Astrocyte (in vitro differentiated cells and primary cell): ENCODE measurements at regions not wholly inside any gene's neighbourhood (a gene's known extent, or its start where the extent isn't known, plus 50 kb on each side); places are given as distances from the start of the nearest gene placed in this dataset.

Experiments used
- DNase-seq: peaks from one replicate; pipeline ENCODE4 v3.0.0-alpha.2; 2010; ENCODE audit warnings: low read depth
- FAIRE-seq: peaks from 2 replicates; lab custom pipeline; 2011; peaks lifted over from hg19 to GRCh38; lab: Jason Lieb, UNC
- H2AFZ ChIP-seq: 2 replicates; pipeline ENCODE4 v1.6.0; 2012; ENCODE audit warnings: low read depth, low read length, inconsistent platforms
- H3K27ac ChIP-seq: 2 replicates; pipeline ENCODE4 v1.5.1; 2011; ENCODE audit warnings: low read depth, low read length, inconsistent platforms
- H3K27me3 ChIP-seq: 2 replicates; pipeline ENCODE4 v1.6.0; 2011; ENCODE audit warnings: low read length, inconsistent platforms; ENCODE audit not compliant: insufficient read depth
- H3K36me3 ChIP-seq: 2 replicates; pipeline ENCODE4 v1.5.1; 2011; ENCODE audit warnings: low read length, inconsistent platforms; ENCODE audit not compliant: insufficient read depth
- H3K4me1 ChIP-seq: 2 replicates; pipeline ENCODE4 v1.5.1; 2011; ENCODE audit warnings: low read length, inconsistent platforms; ENCODE audit not compliant: insufficient read depth
- H3K4me2 ChIP-seq: 2 replicates; pipeline ENCODE4 v1.6.0; 2012; ENCODE audit warnings: low read length, inconsistent platforms
- H3K4me3 ChIP-seq: 2 replicates; pipeline ENCODE4 v1.5.1; 2011; ENCODE audit warnings: low read depth, mild to moderate bottlenecking, low read length, inconsistent platforms; ENCODE audit not compliant: insufficient read depth
- H3K79me2 ChIP-seq: 2 replicates; pipeline ENCODE4 v1.6.0; 2012; ENCODE audit warnings: mild to moderate bottlenecking, low read length, inconsistent platforms; ENCODE audit not compliant: insufficient read depth
- H3K9ac ChIP-seq: 2 replicates; pipeline ENCODE4 v1.6.0; 2012; ENCODE audit warnings: mild to moderate bottlenecking, low read length, inconsistent platforms
- H3K9me3 ChIP-seq: 2 replicates; pipeline ENCODE4 v1.5.1; 2012; ENCODE audit warnings: low read depth, mild to moderate bottlenecking, low read length, inconsistent platforms; ENCODE audit not compliant: insufficient read depth
- H4K20me1 ChIP-seq: 2 replicates; pipeline ENCODE4 v1.6.0; 2012; ENCODE audit warnings: low read length, inconsistent platforms; ENCODE audit not compliant: insufficient read depth
- H3K27ac Mint-ChIP-seq: one replicate; pipeline ENCODE4 v1.8.0; 2021; ENCODE audit warnings: mild to moderate bottlenecking, mixed read lengths; ENCODE audit not compliant: unreplicated experiment
- H3K27me3 Mint-ChIP-seq: one replicate; pipeline ENCODE4 v1.8.0; 2021; ENCODE audit warnings: low read depth, mixed read lengths; ENCODE audit not compliant: unreplicated experiment
- H3K36me3 Mint-ChIP-seq: one replicate; pipeline ENCODE4 v1.8.0; 2021; ENCODE audit warnings: low read depth, mixed read lengths; ENCODE audit not compliant: unreplicated experiment
- H3K4me1 Mint-ChIP-seq: one replicate; pipeline ENCODE4 v1.8.0; 2021; ENCODE audit warnings: low read depth, mixed read lengths; ENCODE audit not compliant: unreplicated experiment
- H3K4me3 Mint-ChIP-seq: one replicate; pipeline ENCODE4 v1.8.0; 2021; ENCODE audit warnings: mild to moderate bottlenecking, moderate library complexity, mixed read lengths; ENCODE audit not compliant: unreplicated experiment
- H3K9me3 Mint-ChIP-seq: one replicate; pipeline ENCODE4 v1.8.0; 2021; ENCODE audit warnings: mild to moderate bottlenecking, mixed read lengths; ENCODE audit not compliant: unreplicated experiment
- CTCF ChIP-seq: IDR thresholded peaks from 2 replicates; pipeline ENCODE4 v1.5.1; 2011; ENCODE audit warnings: low read depth, mild to moderate bottlenecking, inconsistent platforms, low read length, moderate library complexity; ENCODE audit not compliant: insufficient read depth
- EZH2 ChIP-seq: IDR thresholded peaks from 2 replicates; pipeline ENCODE4 v1.6.1; 2012; ENCODE audit warnings: mild to moderate bottlenecking, low read length, inconsistent platforms; ENCODE audit not compliant: insufficient read depth

- Histone ChIP-seq H3K4me2 (no peak overlapping the region), H3K9me3 (no peaks in the 10 kb centered on the region), H3K36me3 (no peaks in the 10 kb centered on the region), H3K27ac (no peak overlapping the region), H3K4me3 (no peak overlapping the region), H2AFZ (no peak overlapping the region), H3K4me1 (no peaks in the 10 kb centered on the region), H4K20me1 (no peaks in the 10 kb centered on the region), H3K27me3 (peaks cover 11% of the 10 kb centered on the region), H3K9ac (no peak overlapping the region), H3K79me2 (no peaks in the 10 kb centered on the region)
- Mint-ChIP-seq H3K36me3 (no peaks in the 10 kb centered on the region), H3K9me3 (no peaks in the 10 kb centered on the region), H3K4me1 (no peaks in the 10 kb centered on the region), H3K27ac (no peak overlapping the region), H3K27me3 (peaks cover 13% of the 10 kb centered on the region), H3K4me3 (no peak overlapping the region)
- no peak for DNase-seq
- FAIRE-seq: no peak
- TF ChIP-seq EZH2 (no peak), CTCF (no peak)
These were observed 108.5 kb upstream of the NCK2 start for GRCh38 chr2:105636109-105636740.

- H3K4me3 Mint-ChIP-seq: no peak overlapping the region
- no peaks in the 10 kb centered on the region for H4K20me1 ChIP-seq
- H3K9ac ChIP-seq: no peak overlapping the region
- DNase-seq (no peak), FAIRE-seq (no peak)
- no peak overlapping the region for H3K27ac Mint-ChIP-seq
- no peaks in the 10 kb centered on the region for H3K9me3 Mint-ChIP-seq
- no peaks in the 10 kb centered on the region for H3K4me1 Mint-ChIP-seq
- no peaks in the 10 kb centered on the region for H3K9me3 ChIP-seq
- no peak overlapping the region for H2AFZ ChIP-seq
- H3K4me1 ChIP-seq: no peaks in the 10 kb centered on the region
- no peak overlapping the region for H3K4me3 ChIP-seq
- H3K36me3 Mint-ChIP-seq: no peaks in the 10 kb centered on the region
- no peak overlapping the region for H3K27ac ChIP-seq
- H3K27me3 Mint-ChIP-seq: peaks cover 16% of the 10 kb centered on the region
- H3K36me3 ChIP-seq: no peaks in the 10 kb centered on the region
- peaks cover 11% of the 10 kb centered on the region for H3K27me3 ChIP-seq
- H3K4me2 ChIP-seq: no peak overlapping the region
- no peak for TF ChIP-seq CTCF
- TF ChIP-seq EZH2: no peak
- H3K79me2 ChIP-seq: no peaks in the 10 kb centered on the region
These were observed 109.1 kb upstream of the NCK2 start for GRCh38 chr2:105635564-105635963.

GRCh38 chr2:105634198-105634597, 110.5 kb upstream of the NCK2 start:
- no peak overlapping the region for H3K9ac ChIP-seq
- Mint-ChIP-seq H3K4me3 (no peak overlapping the region), H3K36me3 (no peaks in the 10 kb centered on the region), H3K27me3 (peaks cover 20% of the 10 kb centered on the region), H3K9me3 (no peaks in the 10 kb centered on the region), H3K27ac (no peak overlapping the region), H3K4me1 (no peaks in the 10 kb centered on the region)
- H4K20me1 ChIP-seq: no peaks in the 10 kb centered on the region
- no peak overlapping the region for H3K4me3 ChIP-seq
- DNase-seq (no peak), FAIRE-seq (no peak)
- peaks cover 9% of the 10 kb centered on the region for H3K27me3 ChIP-seq
- TF ChIP-seq CTCF (no peak), EZH2 (no peak)
- H3K4me1 ChIP-seq: no peaks in the 10 kb centered on the region
- no peak overlapping the region for H3K27ac ChIP-seq
- no peaks in the 10 kb centered on the region for H3K79me2 ChIP-seq
- no peaks in the 10 kb centered on the region for H3K9me3 ChIP-seq
- no peaks in the 10 kb centered on the region for H3K36me3 ChIP-seq
- no peak overlapping the region for H3K4me2 ChIP-seq
- no peak overlapping the region for H2AFZ ChIP-seq
